Breast epithelium (tissue), 4 donors: ENCODE measurements at regions not wholly inside any gene's neighbourhood (a gene's known extent, or its start where the extent isn't known, plus 50 kb on each side); places are given as distances from the start of the nearest gene placed in this dataset.

Experiments used
- DNase-seq, 2 donors: peaks; one replicate each; pipeline ENCODE4 v3.0.0-alpha.2; 2019; ENCODE audit warnings: low spot score in 2 of 2
- H3K27ac ChIP-seq, 2 donors: fragments of 200-600 bp; sonication (generic) in 1 of 2; one replicate each; pipeline ENCODE4 v1.5.1; 2016 to 2019; ENCODE audit warnings: mild to moderate bottlenecking in 1 of 2
- H3K27me3 ChIP-seq, 2 donors: fragments of 200-600 bp; sonication (generic) in 1 of 2; one replicate each; pipeline versions ENCODE4 v1.5.1 to v1.6.0; 2017 to 2019; ENCODE audit warnings: control low read depth in 1 of 2, mild to moderate bottlenecking in 1 of 2
- H3K36me3 ChIP-seq: fragments of 200-600 bp; one replicate; pipeline ENCODE4 v1.5.1; 2019
- H3K4me1 ChIP-seq, 2 donors: fragments of 200-600 bp; sonication (generic); one replicate each; pipeline ENCODE4 v1.5.1; 2016 to 2019; ENCODE audit warnings: control low read depth in 1 of 2
- H3K4me3 ChIP-seq, 3 donors: fragments of 200-600 bp; sonication (generic); 1 replicate in 2 of 3; 2 replicates in 1 of 3; pipeline ENCODE4 v1.5.1; 2016 to 2019; ENCODE audit warnings: mild to moderate bottlenecking in 3 of 3, moderate library complexity in 2 of 3
- H3K9me3 ChIP-seq, 2 donors: fragments of 200-600 bp; sonication (generic) in 1 of 2; one replicate each; pipeline ENCODE4 v1.5.1; 2016 to 2019; ENCODE audit warnings: control low read depth in 1 of 2
- CTCF ChIP-seq, 3 donors: fragments of 450-650 bp; IDR thresholded peaks; one replicate each; pipeline ENCODE4 v1.5.1; 2016 to 2017; ENCODE audit warnings: antibody characterized with exemption in 3 of 3, mild to moderate bottlenecking in 3 of 3, moderate library complexity in 3 of 3
- POLR2A ChIP-seq: fragments of 450-650 bp; IDR thresholded peaks from one replicate; pipeline ENCODE4 v1.6.1; 2016; ENCODE audit warnings: antibody characterized with exemption, mild to moderate bottlenecking, moderate library complexity
- POLR2AphosphoS5 ChIP-seq, 3 donors: sonication (generic); formaldehyde crosslinking; IDR thresholded peaks; one replicate each; pipeline ENCODE4 v1.6.1; 2017; ENCODE audit warnings: antibody characterized with exemption in 3 of 3
- intact Hi-C: fragments of 100-400 bp; cut with DNase I; formaldehyde crosslinking; loops from one replicate; pipeline ENCODE4 v1.15.1; 2023; ENCODE audit warnings: low total_unique reads

DNA sequence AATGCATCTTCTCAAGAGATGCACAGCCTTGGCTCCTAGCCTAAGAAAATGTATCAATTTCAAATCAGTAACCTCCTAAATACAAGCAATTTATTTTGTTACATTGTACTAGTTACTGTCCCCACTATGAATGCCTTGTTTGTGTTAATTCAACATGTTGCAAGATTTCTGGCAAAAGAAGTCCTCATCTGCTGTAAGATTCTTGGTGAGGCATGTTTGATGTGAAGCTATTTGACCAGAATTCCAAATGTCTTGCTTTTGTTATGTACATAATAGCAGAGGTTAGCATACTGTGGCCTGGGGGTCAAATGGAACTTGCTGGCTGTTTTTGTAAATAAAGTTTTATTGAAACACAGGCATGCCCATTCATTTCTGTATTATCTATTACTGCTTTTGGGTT is 1023.1 kb upstream of the WWC1 start:
- Histone ChIP-seq H3K4me3 (no peak overlapping the region), H3K9me3 (no peaks in the 10 kb centered on the region), H3K36me3 (no peaks in the 10 kb centered on the region), H3K4me1 (no peaks in the 10 kb centered on the region), H3K27ac (no peak overlapping the region), H3K27me3 (no peaks in the 10 kb centered on the region)
- DNase-seq, result no peak
- no peak for TF ChIP-seq CTCF (IDR thresholded peaks at IDR 0.05)
- no peak for TF ChIP-seq POLR2A
- TF ChIP-seq POLR2AphosphoS5 (IDR thresholded peaks at IDR 0.05), result no peak
- intact Hi-C loops, result loop anchor here (5.0 kb wide), 1 partner anchor 809 kb away; no protein-coding TSS in a partner anchor

DNA sequence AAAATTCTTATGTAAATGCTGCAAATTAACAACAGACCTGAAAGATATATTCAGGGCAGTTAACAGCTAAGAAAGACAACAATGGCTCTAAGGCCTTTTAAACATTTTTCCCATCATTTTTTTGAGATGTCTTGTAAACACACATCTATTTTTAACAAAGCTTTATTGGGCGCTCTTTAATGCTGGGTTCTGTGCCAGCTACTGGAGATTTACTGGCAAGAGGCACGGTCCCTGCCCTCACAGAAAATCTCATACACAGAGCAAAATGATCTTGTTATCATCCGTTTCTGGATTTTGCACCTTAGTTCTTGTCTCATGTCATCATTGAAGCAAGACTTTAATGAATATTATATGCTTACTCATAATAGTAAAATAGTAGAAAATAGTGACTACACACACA is 1022.3 kb upstream of the WWC1 start:
- intact Hi-C loops, result loop anchor here (5.0 kb wide), 1 partner anchor 808 kb away; no protein-coding TSS in a partner anchor
- TF ChIP-seq POLR2A, result no peak
- TF ChIP-seq POLR2AphosphoS5 (IDR thresholded peaks at IDR 0.05), result no peak
- TF ChIP-seq CTCF (IDR thresholded peaks at IDR 0.05), result no peak
- H3K27ac ChIP-seq, result no peak overlapping the region
- no peak overlapping the region for H3K4me3 ChIP-seq
- H3K36me3 ChIP-seq, result no peaks in the 10 kb centered on the region
- H3K9me3 ChIP-seq, result no peaks in the 10 kb centered on the region
- no peak for DNase-seq
- H3K27me3 ChIP-seq, result no peaks in the 10 kb centered on the region
- no peaks in the 10 kb centered on the region for H3K4me1 ChIP-seq

DNA sequence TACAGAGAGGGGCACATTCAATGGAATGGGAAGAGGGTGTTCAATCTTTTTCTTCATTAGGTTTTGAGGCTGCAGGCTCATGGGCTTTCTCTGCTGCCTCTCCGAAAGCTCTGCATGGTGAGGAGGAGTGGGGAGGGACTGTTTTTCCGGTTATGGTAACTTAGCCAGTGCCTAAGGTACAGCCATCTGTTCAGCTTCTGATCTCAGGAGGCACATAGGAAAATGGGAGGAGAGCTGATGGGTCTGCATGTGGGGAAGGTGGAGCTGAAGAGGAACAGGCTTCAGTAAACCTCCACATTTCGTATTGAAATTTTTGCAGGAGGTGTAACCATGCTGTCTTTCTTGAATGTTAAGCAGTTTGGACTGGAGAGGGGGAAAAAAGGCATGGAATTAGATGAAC is 1020.4 kb upstream of the WWC1 start:
- TF ChIP-seq CTCF (IDR thresholded peaks at IDR 0.05) (no peak), POLR2AphosphoS5 (IDR thresholded peaks at IDR 0.05) (no peak), POLR2A (no peak)
- H3K27ac ChIP-seq, result no peak overlapping the region

GRCh38 chr5:167271511-167271910 is 1019.9 kb upstream of the WWC1 start:
- H3K27ac ChIP-seq, result no peak overlapping the region
- H3K9me3 ChIP-seq, result no peaks in the 10 kb centered on the region
- DNase-seq, result no peak
- H3K36me3 ChIP-seq, result no peaks in the 10 kb centered on the region
- H3K4me1 ChIP-seq, result no peaks in the 10 kb centered on the region
- TF ChIP-seq CTCF (IDR thresholded peaks at IDR 0.05), result no peak
- no peak for TF ChIP-seq POLR2A
- no peak for TF ChIP-seq POLR2AphosphoS5 (IDR thresholded peaks at IDR 0.05)
- intact Hi-C loops, result no loop called here
- H3K27me3 ChIP-seq, result no peaks in the 10 kb centered on the region
- H3K4me3 ChIP-seq, result no peak overlapping the region

More for the DNA sequence above, 1020.4 kb upstream of the WWC1 start:
- Histone ChIP-seq H3K4me1 (no peaks in the 10 kb centered on the region), H3K36me3 (no peaks in the 10 kb centered on the region), H3K4me3 (no peak overlapping the region), H3K9me3 (no peaks in the 10 kb centered on the region), H3K27me3 (no peaks in the 10 kb centered on the region)
- no peak for DNase-seq
- intact Hi-C loops, result no loop called here

DNA sequence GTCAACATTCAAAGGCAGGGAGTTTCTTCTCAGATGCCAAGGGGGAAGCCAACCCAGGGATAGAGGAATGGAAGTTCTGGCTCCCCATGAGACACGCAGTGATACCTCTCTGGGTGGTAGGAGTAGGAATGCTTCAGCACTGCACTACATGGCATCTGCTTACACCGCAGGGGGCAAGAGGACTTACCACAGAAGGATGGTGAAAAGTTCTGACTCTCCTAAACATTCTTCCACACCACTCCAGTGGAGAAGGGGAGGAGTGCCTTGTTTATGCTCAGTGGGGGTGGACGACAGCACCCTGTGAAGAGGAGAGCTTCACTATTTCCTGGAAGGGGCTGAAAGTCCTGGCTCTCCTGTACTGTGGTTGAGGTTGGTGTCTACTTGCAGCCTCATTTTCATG is 1011.3 kb upstream of the WWC1 start:
- Histone ChIP-seq H3K27me3 (no peaks in the 10 kb centered on the region), H3K9me3 (no peaks in the 10 kb centered on the region), H3K36me3 (no peaks in the 10 kb centered on the region), H3K27ac (no peak overlapping the region), H3K4me3 (no peak overlapping the region), H3K4me1 (no peaks in the 10 kb centered on the region)
- TF ChIP-seq POLR2AphosphoS5 (IDR thresholded peaks at IDR 0.05) (no peak), CTCF (IDR thresholded peaks at IDR 0.05) (no peak), POLR2A (no peak)
- intact Hi-C loops, result no loop called here
- DNase-seq, result no peak
